HG03045 (cell line): ENCODE measurements at regions not wholly inside any gene's neighbourhood (a gene's known extent, or its start where the extent isn't known, plus 50 kb on each side); places are given as distances from the start of the nearest gene placed in this dataset.
"Not testable (repeated sequence)": the region's sequence is repeated elsewhere in the genome, so short reads cannot be mapped to it uniquely, and the experiment has no call there.

Experiments used
- ATAC-seq: cut with Tn5 transposase; IDR thresholded peaks from one replicate; pipeline ENCODE4 v1.9.1; 2021; ENCODE audit warnings: mild to moderate bottlenecking, moderate library complexity; ENCODE audit not compliant: unreplicated experiment

GRCh38 chr4:188649635-188650034 is 510.4 kb downstream of the TRIML1 start:
- no peak for ATAC-seq

DNA sequence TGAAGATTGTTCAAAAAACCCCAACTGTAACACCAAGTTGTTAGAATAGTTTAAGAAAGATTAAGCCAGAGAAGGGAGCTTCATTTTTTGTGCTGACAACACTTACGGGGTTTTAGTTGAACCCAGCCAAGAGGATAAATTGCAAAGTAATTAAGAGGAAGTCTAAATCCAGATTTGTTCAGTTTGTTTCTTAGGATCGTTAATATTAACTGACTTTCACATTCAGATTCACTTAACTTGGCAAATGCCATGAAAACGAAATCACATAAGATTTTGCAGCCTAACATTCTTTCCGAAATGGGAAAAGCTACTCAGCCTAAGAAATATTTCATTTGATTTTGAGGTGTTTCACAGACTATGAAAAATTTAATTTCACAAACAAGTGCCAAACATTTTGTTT is 511.3 kb downstream of the TRIML1 start:
- ATAC-seq, result no peak

- ATAC-seq, result no peak
Measured at GRCh38 chr4:188657365-188657764, 518.1 kb downstream of the TRIML1 start.

DNA sequence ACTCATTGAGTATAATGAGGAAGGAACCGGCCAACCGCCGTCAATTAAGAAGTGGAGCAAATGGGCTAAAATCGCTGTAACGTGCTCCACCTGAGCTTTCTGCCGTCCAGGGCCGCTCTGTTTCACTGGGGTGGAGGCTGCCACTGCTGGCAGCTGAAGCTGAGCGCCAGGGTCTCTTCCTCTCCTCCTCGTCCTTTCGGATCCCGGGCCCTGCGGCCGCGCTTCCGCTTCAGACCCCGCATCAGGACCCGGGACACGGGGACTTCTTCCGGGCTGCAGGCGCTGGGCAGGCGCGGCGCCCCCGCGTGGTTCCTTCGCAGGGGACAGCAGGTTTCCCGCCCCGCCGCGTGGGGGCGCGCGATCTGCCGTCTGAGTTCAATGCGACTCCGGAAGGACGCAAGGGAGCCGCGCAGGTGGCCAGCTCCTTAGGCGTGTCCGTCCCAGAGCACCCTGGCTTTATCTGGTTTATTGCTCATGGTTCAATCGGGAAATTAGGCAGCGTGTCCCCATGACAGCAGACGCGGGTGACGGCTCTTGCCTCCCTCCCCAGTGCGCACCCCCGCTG is 519.8 kb downstream of the TRIML1 start:
- ATAC-seq, result no peak

DNA sequence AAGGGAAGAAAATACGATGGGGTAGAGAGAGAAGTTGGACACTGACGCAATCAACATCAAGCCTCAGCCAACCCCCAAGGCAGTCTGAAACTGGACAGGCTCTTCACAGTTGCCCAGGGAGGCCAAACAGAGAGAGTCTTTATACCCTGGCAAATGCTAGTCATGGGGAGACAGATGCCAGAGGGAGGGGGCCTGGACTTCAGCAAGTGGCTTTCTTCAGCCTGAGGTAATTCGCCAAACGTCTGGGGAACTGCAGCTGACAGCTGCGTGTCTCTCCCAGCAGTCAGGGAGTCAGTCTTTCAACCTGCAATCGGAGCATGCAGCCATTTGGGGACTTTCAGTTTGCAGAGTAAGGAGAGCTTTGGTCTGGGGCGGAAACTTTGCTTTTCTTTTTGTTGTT is 521.6 kb downstream of the TRIML1 start:
- ATAC-seq, result no peak

DNA sequence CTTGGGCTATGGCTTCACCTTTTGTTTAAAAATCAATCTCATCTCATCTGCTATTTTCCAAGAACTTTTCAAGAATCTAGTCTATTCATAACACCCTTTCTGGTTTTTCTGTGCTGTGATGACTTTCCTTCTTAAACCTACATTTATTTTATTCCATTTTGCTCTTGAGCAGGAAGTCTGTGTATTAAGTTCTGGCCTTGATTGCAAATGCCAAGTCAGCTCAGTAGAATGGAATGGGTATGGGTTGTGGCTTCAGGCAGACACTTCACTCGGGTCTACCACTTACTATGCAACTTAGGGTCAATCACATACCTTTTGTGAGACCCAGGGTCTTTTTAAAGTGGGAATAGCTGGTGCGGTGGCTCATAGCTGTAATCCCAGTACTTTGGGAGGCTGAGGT is 522.3 kb downstream of the TRIML1 start:
- ATAC-seq, result no peak

DNA sequence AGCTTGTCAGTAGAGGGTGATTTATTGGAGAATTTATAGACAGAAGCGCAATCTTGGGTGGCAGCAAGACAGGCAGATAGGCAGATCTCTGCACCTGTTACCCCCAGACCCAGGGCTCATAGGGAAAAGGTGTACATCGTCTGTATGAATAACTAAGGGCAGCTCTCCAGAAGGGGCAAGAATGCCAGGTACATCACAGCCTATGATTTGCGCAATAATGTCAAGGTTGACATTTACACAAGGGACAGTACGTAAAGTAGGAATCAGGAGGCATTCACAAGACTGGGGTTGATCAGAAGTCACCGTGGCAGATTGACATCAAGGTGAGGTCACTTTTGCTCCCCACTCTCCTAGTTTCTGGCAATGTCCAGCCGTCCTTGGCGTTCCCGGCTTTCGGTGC is 524.1 kb downstream of the TRIML1 start:
- ATAC-seq, result no peak

DNA sequence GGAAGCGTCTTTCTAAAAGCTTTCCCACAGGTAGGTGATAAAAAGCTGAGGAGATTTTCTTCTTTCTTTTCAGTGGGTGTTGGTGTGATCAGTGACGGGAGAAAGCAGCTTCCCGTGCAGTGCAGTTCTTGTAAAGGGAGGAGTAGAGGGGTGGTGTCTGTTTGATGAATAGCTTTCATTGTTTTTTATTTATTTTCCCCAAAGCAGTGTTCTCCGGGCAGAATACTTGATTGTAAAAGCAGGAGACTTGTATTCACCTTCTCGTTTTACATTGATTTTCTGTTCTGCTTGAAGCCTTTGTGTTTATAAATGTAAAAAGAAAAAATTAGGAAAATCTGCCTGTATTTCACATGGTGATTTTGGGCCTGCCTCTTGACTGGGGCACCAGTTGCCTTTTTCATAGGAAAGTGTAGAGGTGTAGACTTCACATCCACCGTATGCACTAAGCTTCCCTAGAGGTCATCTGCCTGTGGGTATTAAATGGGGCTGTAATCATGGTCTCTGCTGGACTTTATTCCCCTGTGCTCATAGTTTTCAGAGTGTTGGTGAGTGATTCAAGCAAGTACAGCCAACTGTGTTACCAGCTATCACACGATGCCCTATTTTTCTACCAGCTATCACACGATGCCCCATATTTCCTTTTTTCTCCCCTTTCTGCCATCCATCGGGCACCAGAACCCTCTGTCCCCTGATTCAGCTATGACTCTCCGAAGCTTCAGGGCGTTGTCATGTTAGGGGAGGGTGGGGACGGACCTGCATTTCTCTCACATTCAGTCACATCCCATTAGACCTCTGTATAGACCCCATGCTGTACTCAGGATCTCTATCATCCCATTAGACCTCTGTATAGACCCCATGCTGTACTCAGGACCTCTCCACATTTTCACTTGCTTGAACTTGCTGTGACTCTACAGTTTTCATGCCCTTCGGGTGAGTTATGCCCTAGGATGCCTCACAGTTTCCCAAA is 526.5 kb downstream of the TRIML1 start:
- ATAC-seq, result no peak

GRCh38 chr4:188678691-188679090 is 539.5 kb downstream of the TRIML1 start:
- ATAC-seq, result not testable (repeated sequence)

GRCh38 chr4:188680004-188680666 is 540.9 kb downstream of the TRIML1 start:
- no peak for ATAC-seq

GRCh38 chr4:188680667-188681063 is 541.4 kb downstream of the TRIML1 start:
- no peak for ATAC-seq

- ATAC-seq, result no peak
Measured at GRCh38 chr4:188682321-188682720, 543.1 kb downstream of the TRIML1 start.

GRCh38 chr4:188683571-188683970 is 544.3 kb downstream of the TRIML1 start:
- no peak for ATAC-seq

DNA sequence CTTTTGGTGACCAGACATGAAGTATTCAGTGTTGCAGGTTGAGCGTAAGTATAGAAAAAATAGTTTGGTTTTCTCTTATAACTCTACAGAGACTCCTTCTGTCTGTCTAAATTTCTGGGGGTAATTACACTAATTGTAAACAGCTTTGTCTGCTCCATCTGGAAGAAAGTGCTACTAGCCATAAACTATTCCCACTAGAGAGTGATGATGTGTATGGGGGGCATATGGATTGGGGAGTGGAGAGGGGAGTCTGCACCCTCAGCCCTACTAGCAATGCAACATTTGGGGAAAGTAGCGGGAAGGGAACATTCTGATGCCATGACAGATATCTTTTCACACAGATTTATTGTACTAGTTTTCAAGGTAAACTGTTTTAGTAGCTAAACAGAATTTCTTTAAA is 549.7 kb downstream of the TRIML1 start:
- no peak for ATAC-seq

- no peak for ATAC-seq
Measured at GRCh38 chr4:188691811-188692210, 552.6 kb downstream of the TRIML1 start.

DNA sequence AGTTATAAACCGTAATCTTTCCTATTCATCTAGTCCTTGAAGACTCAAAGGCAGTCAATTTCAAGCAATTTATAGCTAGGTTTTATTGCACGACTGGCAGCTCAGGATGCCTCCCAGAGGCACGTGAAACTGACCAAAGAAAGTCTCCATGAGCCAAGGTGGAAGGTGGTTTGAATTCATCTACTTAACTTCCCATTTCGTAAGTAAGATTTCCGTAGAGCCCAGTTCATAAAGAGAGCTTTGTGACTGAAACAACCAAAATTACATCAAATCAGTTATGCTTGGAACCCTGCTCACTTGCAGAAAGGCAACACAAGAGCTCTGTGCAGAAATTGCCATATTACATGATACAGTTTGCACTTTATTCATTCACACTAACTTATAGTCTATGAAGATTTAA is 556.0 kb downstream of the TRIML1 start:
- ATAC-seq, result no peak

GRCh38 chr4:188697243-188697642 is 558.0 kb downstream of the TRIML1 start:
- no peak for ATAC-seq

DNA sequence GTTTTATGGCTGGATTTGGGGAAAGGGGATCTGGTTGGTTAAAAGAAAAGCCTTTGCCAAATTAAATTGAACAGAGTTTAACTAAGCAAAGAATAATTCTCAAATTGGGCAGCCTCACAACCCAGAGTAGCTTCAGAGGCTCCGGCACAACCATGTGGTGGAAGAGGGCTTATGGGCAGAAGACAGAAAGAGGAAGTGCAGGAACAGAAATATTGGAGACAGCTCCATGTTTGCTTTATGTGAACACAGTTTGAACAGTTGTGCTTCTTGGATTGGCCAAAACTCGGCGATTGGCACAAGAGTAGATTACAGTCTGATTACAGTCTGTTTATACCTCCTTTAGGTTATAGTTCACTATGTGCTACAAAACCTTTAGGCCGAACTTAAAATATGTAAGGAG is 562.7 kb downstream of the TRIML1 start:
- no peak for ATAC-seq

DNA sequence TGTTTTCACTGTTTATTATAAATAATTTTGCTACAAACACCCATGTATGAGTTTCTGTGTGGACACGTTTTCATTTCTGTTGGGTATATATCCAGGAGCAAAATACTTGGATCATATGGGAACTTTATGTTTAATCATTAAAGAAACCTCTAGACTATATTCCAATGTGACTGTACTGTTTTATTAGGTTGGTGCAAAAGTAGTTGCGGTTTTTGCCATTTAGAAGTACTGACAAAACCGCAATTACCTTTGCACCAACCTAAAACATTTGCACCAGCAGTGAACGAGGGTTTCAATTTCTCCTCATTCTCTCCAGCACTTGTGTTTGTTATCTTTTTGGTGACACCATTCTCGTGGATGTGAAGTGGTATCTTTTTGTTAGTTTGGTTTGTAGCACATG is 565.0 kb downstream of the TRIML1 start:
- no peak for ATAC-seq

DNA sequence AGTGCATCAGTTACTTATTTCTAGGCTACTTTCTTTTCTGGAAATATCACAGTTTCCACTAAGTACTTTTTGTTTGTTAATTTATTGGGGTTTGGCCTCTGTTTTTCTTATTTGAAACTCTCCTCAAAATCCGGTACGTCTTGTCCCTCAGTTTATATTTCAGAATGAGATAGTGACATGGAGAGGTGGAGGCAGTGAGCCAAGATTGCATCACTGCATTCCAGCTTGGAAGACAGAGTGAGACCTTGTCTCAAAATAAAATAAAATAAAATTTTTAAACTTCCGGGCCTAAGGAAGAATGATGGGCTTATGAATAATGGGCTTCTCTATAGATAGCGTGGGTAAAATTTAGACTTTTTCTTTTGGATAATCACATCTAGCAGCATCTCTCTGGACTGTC is 567.8 kb downstream of the TRIML1 start:
- no peak for ATAC-seq

GRCh38 chr4:188714501-188714900 is 575.3 kb downstream of the TRIML1 start:
- ATAC-seq, result no peak

DNA sequence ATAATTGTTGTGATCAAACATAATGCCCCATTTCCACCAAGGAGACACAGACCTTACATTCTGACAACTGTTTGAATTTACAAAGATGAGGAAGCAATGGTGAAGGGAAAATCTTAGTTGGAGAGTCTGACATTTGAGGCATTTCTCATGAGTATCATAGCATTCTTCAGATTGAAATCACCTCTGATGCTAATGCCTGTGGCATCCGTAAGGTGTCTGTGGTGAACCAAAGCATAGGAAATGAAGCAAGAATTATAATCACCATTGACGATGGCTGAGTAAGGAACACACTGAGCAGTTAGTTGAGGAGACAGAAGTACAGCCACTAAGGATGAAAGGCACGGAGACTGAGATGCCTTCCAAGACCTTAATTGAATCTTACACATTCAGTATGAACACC is 575.7 kb downstream of the TRIML1 start:
- no peak for ATAC-seq
